COLO829 (cell line): ENCODE measurements at regions not wholly inside any gene's neighbourhood (a gene's known extent, or its start where the extent isn't known, plus 50 kb on each side); places are given as distances from the start of the nearest gene placed in this dataset.
"Not testable (repeated sequence)": the region's sequence is repeated elsewhere in the genome, so short reads cannot be mapped to it uniquely, and the experiment has no call there.

Source experiments
- DNase-seq: peaks from one replicate; pipeline ENCODE4 v3.0.0; 2012; ENCODE audit warnings: low spot score

GRCh38 chr13:24995225-24995804 is 100.6 kb upstream of the PABPC3 start:
- peak; percentile 70 for DNase-seq

DNA sequence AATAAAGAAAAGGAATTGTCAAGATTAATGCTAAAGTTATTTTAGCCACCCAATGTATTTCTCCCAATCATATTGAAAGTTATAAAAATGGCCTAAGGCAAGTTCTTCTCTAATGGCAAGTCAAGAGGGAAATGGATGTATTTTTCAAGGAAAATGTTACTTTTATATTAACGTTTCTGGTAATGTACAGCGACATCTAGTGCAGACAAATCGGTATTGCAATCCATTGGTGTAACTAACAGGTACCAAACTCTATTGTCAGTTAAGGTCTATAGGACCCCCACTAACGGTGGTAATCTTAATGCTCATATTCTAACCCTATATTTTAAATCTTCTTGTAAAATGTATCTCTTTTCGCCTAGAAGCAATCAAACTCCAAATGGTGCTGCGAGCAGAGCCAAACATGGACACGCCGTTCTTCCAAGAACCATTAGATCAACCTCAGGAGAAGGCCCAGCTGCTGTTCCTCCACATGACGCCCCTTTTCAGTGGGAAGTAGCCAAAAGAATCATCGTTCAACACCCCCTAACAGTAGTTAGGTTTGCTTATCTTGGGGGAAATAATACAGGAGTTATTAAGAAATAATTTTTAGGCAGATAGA is 98.5 kb upstream of the PABPC3 start:
- peak; percentile 40 for DNase-seq

GRCh38 chr13:24998433-24998832 is 97.5 kb upstream of the PABPC3 start:
- no peak for DNase-seq

GRCh38 chr13:25001476-25002206 is 94.3 kb upstream of the PABPC3 start:
- DNase-seq: no peak

GRCh38 chr13:25002311-25002710 is 93.6 kb upstream of the PABPC3 start:
- DNase-seq: not testable (repeated sequence)

GRCh38 chr13:25004489-25004888 is 91.4 kb upstream of the PABPC3 start:
- DNase-seq: not testable (repeated sequence)

- peak; percentile 24 for DNase-seq
Observed at GRCh38 chr13:25005050-25005497, 90.9 kb upstream of the PABPC3 start.

GRCh38 chr13:25007389-25007788 is 88.5 kb upstream of the PABPC3 start:
- DNase-seq: not testable (repeated sequence)

DNA sequence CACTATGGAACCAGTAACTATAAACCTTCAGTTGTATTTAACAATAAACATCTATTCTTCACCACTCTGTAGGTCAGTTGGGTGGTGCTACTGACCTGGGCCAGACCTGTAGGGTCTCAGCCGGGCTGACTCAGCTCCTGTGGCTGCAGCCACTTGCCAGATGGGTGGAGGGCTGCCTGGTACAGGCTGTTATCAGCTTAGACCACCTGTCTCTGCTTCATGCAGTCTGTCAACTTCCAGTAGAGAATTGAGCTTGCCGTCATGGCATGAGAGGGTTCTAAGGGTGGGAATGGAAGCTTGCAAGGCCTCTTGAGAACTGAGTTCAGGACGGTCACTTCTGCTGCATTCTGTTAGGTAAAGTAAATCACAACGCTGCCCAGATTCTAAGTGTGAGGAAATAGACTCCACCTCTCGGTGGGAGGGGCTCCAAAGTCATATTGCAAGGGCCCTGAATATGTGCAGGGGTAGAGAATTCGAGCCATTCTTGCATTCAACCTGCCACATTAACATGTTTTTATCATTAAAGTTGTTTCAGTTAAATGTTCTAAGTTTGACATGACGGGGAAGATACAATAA is 81.5 kb upstream of the PABPC3 start:
- DNase-seq: not testable (repeated sequence)

GRCh38 chr13:25017176-25017575 is 78.8 kb upstream of the PABPC3 start:
- not testable (repeated sequence) for DNase-seq

GRCh38 chr13:25017808-25018728 is 77.9 kb upstream of the PABPC3 start:
- peak; percentile 17 for DNase-seq

DNA sequence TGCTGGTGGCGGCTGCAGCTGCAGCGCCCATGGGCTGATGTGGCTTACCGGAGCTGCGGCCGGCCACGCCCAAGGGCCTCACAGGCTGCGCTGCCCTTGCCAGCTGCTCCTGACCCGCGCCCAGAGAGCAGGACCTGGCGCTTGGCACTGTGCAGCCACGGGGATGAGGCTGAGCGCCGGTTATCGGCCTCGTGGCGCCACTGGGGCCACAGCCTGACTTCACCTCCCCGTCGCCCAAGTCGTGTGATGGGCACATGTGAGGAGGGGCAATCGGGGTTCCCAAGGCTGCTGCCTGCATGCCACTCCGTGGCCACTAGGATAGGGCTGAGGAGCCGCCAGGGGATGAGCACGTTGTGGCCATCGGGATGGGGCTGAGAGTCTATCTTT is 77.2 kb upstream of the PABPC3 start:
- DNase-seq: no peak

DNA sequence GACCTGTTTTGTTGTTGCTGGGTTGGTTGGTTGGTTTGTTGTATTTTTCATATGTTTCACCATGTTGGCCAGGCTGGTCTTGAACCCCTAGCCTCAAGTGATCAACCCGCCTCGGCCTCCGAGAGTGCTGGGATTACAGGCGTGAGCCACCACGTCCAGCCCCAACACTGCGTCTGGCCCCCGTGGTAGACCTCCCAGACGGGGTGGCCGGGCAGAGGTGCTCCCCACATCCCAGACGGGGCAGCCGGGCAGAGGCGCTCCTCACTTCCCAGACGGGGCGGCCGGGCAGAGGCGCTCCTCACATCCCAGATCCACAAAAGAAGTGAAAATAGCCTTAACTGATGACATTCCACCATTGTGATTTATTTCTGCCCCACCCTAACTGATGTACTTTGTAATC is 76.2 kb upstream of the PABPC3 start:
- DNase-seq: not testable (repeated sequence)

DNA sequence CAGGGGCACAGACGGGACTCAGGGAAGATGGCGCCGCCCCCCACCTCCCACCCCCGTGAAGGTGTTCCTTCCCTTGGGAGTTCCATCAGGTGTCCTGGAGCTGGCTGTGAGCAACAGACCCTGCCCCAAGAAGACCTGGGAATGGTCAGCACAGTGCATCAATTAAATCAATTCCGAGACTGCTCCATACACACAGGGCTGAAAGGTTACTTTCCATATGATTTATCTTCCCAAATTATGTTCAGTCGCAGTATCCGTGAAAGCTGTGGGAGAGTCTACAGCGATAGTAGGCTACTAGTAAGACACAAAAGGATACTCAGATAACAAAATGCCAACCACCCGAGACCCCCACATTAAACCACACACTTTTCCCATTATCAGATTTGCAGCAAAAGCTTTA is 71.8 kb upstream of the PABPC3 start:
- DNase-seq: no peak

GRCh38 chr13:25032160-25032559 is 63.8 kb upstream of the PABPC3 start:
- DNase-seq: no peak

DNA sequence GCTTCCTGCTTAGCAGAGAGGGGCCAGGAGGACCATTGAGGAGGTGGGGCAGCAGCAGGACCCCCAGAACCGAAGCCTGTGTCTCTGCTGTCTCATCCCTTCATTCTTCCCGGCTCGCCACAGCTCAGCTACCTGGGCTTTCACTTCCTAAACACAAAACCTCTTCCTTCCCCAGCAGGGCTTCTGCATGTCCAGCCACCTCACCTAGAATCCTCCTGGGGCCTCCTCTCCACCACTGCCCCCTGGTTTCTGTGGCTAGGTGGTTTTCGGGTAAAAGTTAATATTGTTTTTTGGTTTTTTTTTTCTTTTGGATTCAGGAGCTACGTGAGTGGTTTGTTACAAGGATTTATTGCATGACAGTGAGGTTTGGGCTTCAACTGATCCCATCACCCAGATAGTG is 61.8 kb upstream of the PABPC3 start:
- no peak for DNase-seq

DNA sequence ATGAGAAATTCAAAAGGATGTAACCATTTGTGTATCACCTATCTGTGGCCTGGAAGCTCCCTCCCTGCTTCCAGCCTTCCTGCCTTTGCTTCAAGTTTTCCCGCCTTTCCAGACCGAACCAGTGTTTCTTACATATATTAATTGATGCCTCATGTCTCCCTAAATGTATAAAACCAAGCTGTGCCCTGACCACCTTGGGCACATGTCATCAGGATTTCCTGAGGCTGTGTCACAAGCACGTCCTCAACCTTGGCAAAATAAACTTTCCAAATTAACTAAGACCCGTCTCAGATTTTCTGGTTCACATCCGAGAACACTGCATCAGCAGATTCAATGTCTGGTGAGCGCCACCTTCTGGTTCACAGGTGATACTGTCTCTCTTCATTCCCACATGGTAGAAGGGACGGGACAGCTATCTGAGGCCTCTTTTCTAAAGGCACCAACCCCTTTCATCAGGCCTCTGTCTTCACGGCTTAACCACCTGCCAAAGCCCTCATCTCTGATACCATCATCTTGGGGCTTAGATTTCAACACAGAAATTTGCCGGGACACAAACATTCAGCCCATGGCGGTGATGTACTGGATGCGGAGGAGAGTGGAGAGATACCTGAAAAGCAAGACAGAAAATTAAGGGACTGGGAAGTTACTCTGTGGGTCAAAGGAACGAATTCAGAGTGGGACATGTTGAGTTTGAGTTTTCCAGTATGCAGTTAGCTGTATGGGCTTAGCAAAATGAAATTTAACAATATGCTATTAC is 58.7 kb upstream of the PABPC3 start:
- DNase-seq: peak; percentile 42

- DNase-seq: no peak
Observed at GRCh38 chr13:25042151-25042865, 53.6 kb upstream of the PABPC3 start.

DNA sequence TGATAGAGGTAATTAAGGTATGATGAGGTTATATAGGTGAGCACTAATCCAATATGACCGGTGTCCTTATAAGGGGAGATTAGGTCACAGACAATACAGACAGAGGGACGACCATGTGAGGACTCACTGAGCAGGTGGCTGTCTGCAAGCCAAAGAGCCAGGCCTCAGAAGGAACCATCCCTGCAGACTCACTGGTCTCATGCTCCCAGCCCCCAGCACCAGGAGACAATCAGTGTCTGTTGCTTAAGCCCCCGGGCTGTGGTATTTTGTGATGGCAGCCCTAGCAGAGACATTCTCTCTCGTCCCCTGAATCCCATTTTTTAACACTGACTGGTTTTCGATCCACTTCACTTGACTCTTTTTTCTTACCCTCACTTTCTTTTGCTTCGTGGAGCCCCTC is 51.9 kb upstream of the PABPC3 start:
- no peak for DNase-seq
